ENCODE measurements at regions not wholly inside any gene's neighbourhood (a gene's known extent, or its start where the extent isn't known, plus 50 kb on each side); places are given as distances from the start of the nearest gene placed in this dataset.

- TF ChIP-seq CTCF (IDR thresholded peaks at IDR 0.05) (no peak), EZH2 (IDR thresholded peaks at IDR 0.05) (no peak), EZH2phosphoT487 (IDR thresholded peaks at IDR 0.05) (no peak)
Measured at GRCh38 chr12:127531542-127531941, 735.4 kb upstream of the TMEM132C start.
